GM23338 (cell line): ENCODE measurements at regions not wholly inside any gene's neighbourhood (a gene's known extent, or its start where the extent isn't known, plus 50 kb on each side); places are given as distances from the start of the nearest gene placed in this dataset.

ENCODE experiments used
- ATAC-seq: fragments of 200-7000 bp; cut with Tn5 transposase; 3 replicates; pipeline ENCODE4 v1.9.1; 2020
- DNase-seq: peaks from one replicate; pipeline ENCODE4 v3.0.0-alpha.2; 2015; ENCODE audit warnings: low spot score
- H2AFZ ChIP-seq: fragments of 200-600 bp; sonication (generic); 2 replicates; pipeline ENCODE4 v1.8.0; 2016; ENCODE audit warnings: antibody characterized with exemption, mild to moderate bottlenecking, moderate library complexity
- H3F3A ChIP-seq: fragments of 200-600 bp; sonication (generic); replicated peaks from 2 replicates; pipeline ENCODE4 v1.8.0; 2017; ENCODE audit warnings: antibody characterized with exemption, mixed run types, low read depth
- H3K27ac ChIP-seq: fragments of 200-600 bp; sonication (generic); 2 replicates; pipeline ENCODE4 v1.6.1; 2016; ENCODE audit warnings: low read depth
- H3K27me3 ChIP-seq: fragments of 200-600 bp; sonication (generic); 2 replicates; pipeline ENCODE4 v1.8.0; 2016; ENCODE audit warnings: mild to moderate bottlenecking, mixed run types, moderate library complexity; ENCODE audit not compliant: insufficient read depth
- H3K36me3 ChIP-seq: fragments of 200-600 bp; sonication (generic); 2 replicates; pipeline ENCODE4 v1.8.0; 2016; ENCODE audit warnings: mild to moderate bottlenecking; ENCODE audit not compliant: insufficient read depth
- H3K4me1 ChIP-seq: fragments of 200-600 bp; sonication (generic); 2 replicates; pipeline ENCODE4 v1.8.0; 2016; ENCODE audit warnings: mild to moderate bottlenecking, moderate library complexity; ENCODE audit not compliant: insufficient read depth
- H3K4me2 ChIP-seq: fragments of 200-600 bp; sonication (generic); 2 replicates; pipeline ENCODE4 v1.7.1; 2017; ENCODE audit warnings: mixed run types
- H3K4me3 ChIP-seq: fragments of 200-600 bp; sonication (generic); 2 replicates; pipeline ENCODE4 v1.6.1; 2016; ENCODE audit warnings: mixed run types
- H3K79me2 ChIP-seq: fragments of 200-600 bp; sonication (generic); replicated peaks from 2 replicates; pipeline ENCODE4 v1.8.0; 2017; ENCODE audit warnings: mild to moderate bottlenecking; ENCODE audit not compliant: insufficient read depth
- H3K9me2 ChIP-seq: fragments of 200-600 bp; sonication (generic); 2 replicates; pipeline ENCODE4 v1.8.0; 2017; ENCODE audit not compliant: insufficient read depth
- H4K20me1 ChIP-seq: fragments of 200-600 bp; sonication (generic); replicated peaks from 2 replicates; pipeline ENCODE4 v1.8.0; 2017; ENCODE audit warnings: mild to moderate bottlenecking; ENCODE audit not compliant: insufficient read depth
- H3K27ac Mint-ChIP-seq: 2 replicates; pipeline ENCODE4 v1.8.0; 2020; ENCODE audit warnings: inconsistent platforms, mild to moderate bottlenecking, moderate library complexity, mixed read lengths
- H3K27me3 Mint-ChIP-seq: 3 replicates; pipeline ENCODE4 v1.8.0; 2022; ENCODE audit warnings: low read depth, mild to moderate bottlenecking, moderate library complexity, mixed read lengths, inconsistent platforms; ENCODE audit not compliant: insufficient read depth, poor library complexity
- H3K36me3 Mint-ChIP-seq: 3 replicates; pipeline ENCODE4 v1.8.0; 2021; ENCODE audit warnings: low read depth, mild to moderate bottlenecking, inconsistent platforms, moderate library complexity, mixed read lengths
- H3K4me1 Mint-ChIP-seq: 3 replicates; pipeline ENCODE4 v1.8.0; 2020; ENCODE audit warnings: mild to moderate bottlenecking, inconsistent platforms, mixed read lengths
- H3K4me3 Mint-ChIP-seq: 3 replicates; pipeline ENCODE4 v1.8.0; 2021; ENCODE audit warnings: moderate library complexity, mild to moderate bottlenecking, inconsistent platforms, mixed read lengths
- H3K9me3 Mint-ChIP-seq: 3 replicates; pipeline ENCODE4 v1.8.0; 2020; ENCODE audit warnings: moderate library complexity, mild to moderate bottlenecking, inconsistent platforms, mixed read lengths
- CREB1 ChIP-seq: fragments of 250-450 bp; sonication (Bioruptor Pico); IDR thresholded peaks from 2 replicates; pipeline ENCODE4 v1.5.0; 2020; ENCODE audit warnings: low read depth, mild to moderate bottlenecking, moderate library complexity
- CTCF ChIP-seq, 2 experiments: fragments of 200-600 bp in 1 of 2; sonication (generic) in 1 of 2; conservative IDR thresholded peaks; 2 replicates each; pipeline versions ENCODE4 v1.5.1 to v1.6.1; 2016 to 2017; ENCODE audit warnings: antibody characterized with exemption in 2 of 2, low read depth in 2 of 2, mild to moderate bottlenecking in 2 of 2, moderate library complexity in 1 of 2
- NANOG ChIP-seq: IDR thresholded peaks from 2 replicates; pipeline ENCODE4 v1.6.1; 2016; ENCODE audit warnings: antibody characterized with exemption, borderline replicate concordance
- ZNF114 ChIP-seq: fragments of 250-450 bp; sonication (Bioruptor Pico); IDR thresholded peaks from 2 replicates; pipeline ENCODE4 v1.5.0; 2020; ENCODE audit warnings: mild to moderate bottlenecking, moderate library complexity
- ZNF331 ChIP-seq: fragments of 250-450 bp; sonication (Bioruptor Pico); IDR thresholded peaks from 2 replicates; pipeline ENCODE4 v1.5.0; 2020; ENCODE audit warnings: low read depth, mild to moderate bottlenecking, moderate library complexity
- TF ChIP-seq, protein P1 (sequence below): IDR thresholded peaks from 2 replicates; pipeline ENCODE4 v1.6.1; 2016; ENCODE audit warnings: antibody characterized with exemption
- TF ChIP-seq, protein P2 (sequence below): fragments of 250-450 bp; sonication (Bioruptor Pico); IDR thresholded peaks from 2 replicates; pipeline ENCODE4 v1.5.0; 2020; ENCODE audit warnings: mild to moderate bottlenecking, moderate library complexity

GRCh38 chr2:129460299-129461198 is 518.9 kb upstream of the RAB6C start:
- Mint-ChIP-seq H3K4me3 (no peak overlapping the region), H3K4me1 (no peaks in the 10 kb centered on the region), H3K27me3 (no peaks in the 10 kb centered on the region), H3K9me3 (peaks cover 7% of the 10 kb centered on the region; the same call in 2 of the 3 replicates), H3K36me3 (no peaks in the 10 kb centered on the region), H3K27ac (no peak overlapping the region)
- no peaks in the 10 kb centered on the region for H3K36me3 ChIP-seq
- no peaks in the 10 kb centered on the region for H3K79me2 ChIP-seq
- no peak overlapping the region for H3K4me3 ChIP-seq
- H3K4me2 ChIP-seq, result no peak overlapping the region
- no peak overlapping the region for H2AFZ ChIP-seq
- TF ChIP-seq, protein P1, sequence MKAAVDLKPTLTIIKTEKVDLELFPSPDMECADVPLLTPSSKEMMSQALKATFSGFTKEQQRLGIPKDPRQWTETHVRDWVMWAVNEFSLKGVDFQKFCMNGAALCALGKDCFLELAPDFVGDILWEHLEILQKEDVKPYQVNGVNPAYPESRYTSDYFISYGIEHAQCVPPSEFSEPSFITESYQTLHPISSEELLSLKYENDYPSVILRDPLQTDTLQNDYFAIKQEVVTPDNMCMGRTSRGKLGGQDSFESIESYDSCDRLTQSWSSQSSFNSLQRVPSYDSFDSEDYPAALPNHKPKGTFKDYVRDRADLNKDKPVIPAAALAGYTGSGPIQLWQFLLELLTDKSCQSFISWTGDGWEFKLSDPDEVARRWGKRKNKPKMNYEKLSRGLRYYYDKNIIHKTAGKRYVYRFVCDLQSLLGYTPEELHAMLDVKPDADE, result no peak
- TF ChIP-seq ZNF331 (CRISPR knock-in tag) (no peak), CREB1 (CRISPR knock-in tag) (no peak)
- ATAC-seq (no peak), DNase-seq (no peak)
- H3K4me1 ChIP-seq, result no peaks in the 10 kb centered on the region
- H3K9me2 ChIP-seq, result no peaks in the 10 kb centered on the region
- no peaks in the 10 kb centered on the region for H3F3A ChIP-seq
- H3K27me3 ChIP-seq, result no peaks in the 10 kb centered on the region
- no peaks in the 10 kb centered on the region for H4K20me1 ChIP-seq
- H3K27ac ChIP-seq, result no peak overlapping the region

GRCh38 chr2:129462349-129462748 is 517.1 kb upstream of the RAB6C start:
- H3F3A ChIP-seq, result no peaks in the 10 kb centered on the region
- TF ChIP-seq ZNF114 (CRISPR knock-in tag) (no peak), NANOG (no peak), ZNF331 (CRISPR knock-in tag) (no peak), CTCF (conservative IDR thresholded peaks at IDR 0.05; ENCODE audit: low read depth in 2 of 2) (no peak)
- TF ChIP-seq, protein P2, sequence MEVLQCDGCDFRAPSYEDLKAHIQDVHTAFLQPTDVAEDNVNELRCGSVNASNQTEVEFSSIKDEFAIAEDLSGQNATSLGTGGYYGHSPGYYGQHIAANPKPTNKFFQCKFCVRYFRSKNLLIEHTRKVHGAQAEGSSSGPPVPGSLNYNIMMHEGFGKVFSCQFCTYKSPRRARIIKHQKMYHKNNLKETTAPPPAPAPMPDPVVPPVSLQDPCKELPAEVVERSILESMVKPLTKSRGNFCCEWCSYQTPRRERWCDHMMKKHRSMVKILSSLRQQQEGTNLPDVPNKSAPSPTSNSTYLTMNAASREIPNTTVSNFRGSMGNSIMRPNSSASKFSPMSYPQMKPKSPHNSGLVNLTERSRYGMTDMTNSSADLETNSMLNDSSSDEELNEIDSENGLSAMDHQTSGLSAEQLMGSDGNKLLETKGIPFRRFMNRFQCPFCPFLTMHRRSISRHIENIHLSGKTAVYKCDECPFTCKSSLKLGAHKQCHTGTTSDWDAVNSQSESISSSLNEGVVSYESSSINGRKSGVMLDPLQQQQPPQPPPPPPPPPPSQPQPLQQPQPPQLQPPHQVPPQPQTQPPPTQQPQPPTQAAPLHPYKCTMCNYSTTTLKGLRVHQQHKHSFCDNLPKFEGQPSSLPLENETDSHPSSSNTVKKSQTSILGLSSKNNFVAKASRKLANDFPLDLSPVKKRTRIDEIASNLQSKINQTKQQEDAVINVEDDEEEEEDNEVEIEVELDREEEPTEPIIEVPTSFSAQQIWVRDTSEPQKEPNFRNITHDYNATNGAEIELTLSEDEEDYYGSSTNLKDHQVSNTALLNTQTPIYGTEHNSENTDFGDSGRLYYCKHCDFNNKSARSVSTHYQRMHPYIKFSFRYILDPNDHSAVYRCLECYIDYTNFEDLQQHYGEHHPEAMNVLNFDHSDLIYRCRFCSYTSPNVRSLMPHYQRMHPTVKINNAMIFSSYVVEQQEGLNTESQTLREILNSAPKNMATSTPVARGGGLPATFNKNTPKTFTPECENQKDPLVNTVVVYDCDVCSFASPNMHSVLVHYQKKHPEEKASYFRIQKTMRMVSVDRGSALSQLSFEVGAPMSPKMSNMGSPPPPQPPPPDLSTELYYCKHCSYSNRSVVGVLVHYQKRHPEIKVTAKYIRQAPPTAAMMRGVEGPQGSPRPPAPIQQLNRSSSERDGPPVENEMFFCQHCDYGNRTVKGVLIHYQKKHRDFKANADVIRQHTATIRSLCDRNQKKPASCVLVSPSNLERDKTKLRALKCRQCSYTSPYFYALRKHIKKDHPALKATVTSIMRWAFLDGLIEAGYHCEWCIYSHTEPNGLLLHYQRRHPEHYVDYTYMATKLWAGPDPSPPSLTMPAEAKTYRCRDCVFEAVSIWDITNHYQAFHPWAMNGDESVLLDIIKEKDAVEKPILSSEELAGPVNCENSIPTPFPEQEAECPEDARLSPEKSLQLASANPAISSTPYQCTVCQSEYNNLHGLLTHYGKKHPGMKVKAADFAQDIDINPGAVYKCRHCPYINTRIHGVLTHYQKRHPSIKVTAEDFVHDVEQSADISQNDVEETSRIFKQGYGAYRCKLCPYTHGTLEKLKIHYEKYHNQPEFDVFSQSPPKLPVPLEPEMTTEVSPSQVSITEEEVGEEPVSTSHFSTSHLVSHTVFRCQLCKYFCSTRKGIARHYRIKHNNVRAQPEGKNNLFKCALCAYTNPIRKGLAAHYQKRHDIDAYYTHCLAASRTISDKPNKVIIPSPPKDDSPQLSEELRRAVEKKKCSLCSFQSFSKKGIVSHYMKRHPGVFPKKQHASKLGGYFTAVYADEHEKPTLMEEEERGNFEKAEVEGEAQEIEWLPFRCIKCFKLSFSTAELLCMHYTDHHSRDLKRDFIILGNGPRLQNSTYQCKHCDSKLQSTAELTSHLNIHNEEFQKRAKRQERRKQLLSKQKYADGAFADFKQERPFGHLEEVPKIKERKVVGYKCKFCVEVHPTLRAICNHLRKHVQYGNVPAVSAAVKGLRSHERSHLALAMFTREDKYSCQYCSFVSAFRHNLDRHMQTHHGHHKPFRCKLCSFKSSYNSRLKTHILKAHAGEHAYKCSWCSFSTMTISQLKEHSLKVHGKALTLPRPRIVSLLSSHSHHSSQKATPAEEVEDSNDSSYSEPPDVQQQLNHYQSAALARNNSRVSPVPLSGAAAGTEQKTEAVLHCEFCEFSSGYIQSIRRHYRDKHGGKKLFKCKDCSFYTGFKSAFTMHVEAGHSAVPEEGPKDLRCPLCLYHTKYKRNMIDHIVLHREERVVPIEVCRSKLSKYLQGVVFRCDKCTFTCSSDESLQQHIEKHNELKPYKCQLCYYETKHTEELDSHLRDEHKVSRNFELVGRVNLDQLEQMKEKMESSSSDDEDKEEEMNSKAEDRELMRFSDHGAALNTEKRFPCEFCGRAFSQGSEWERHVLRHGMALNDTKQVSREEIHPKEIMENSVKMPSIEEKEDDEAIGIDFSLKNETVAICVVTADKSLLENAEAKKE (CRISPR knock-in tag), result no peak
- TF ChIP-seq, protein P1, result no peak
- H3K36me3 Mint-ChIP-seq, result no peaks in the 10 kb centered on the region
- H3K27me3 ChIP-seq, result no peaks in the 10 kb centered on the region
- DNase-seq (no peak), ATAC-seq (no peak)
- H3K9me3 Mint-ChIP-seq, result peaks cover 10% of the 10 kb centered on the region; the same call in 2 of the 3 replicates
- no peak overlapping the region for H3K4me3 ChIP-seq
- no peaks in the 10 kb centered on the region for H3K4me1 ChIP-seq
- H3K4me2 ChIP-seq, result no peak overlapping the region
- H3K79me2 ChIP-seq, result no peaks in the 10 kb centered on the region
- H3K4me1 Mint-ChIP-seq, result no peaks in the 10 kb centered on the region
- H3K27ac ChIP-seq, result no peak overlapping the region
- H3K4me3 Mint-ChIP-seq, result no peak overlapping the region
- no peak overlapping the region for H3K27ac Mint-ChIP-seq
- H3K9me2 ChIP-seq, result no peaks in the 10 kb centered on the region
- no peaks in the 10 kb centered on the region for H3K36me3 ChIP-seq
- H4K20me1 ChIP-seq, result no peaks in the 10 kb centered on the region
- H2AFZ ChIP-seq, result no peak overlapping the region
- peaks cover 2% of the 10 kb centered on the region for H3K27me3 Mint-ChIP-seq
